Frontal cortex (tissue), 3 donors: ENCODE measurements at regions not wholly inside any gene's neighbourhood (a gene's known extent, or its start where the extent isn't known, plus 50 kb on each side); places are given as distances from the start of the nearest gene placed in this dataset.

Experiments
- DNase-seq, 2 donors: peaks; one replicate each; pipeline ENCODE4 v3.0.0; 2012; ENCODE audit warnings: low spot score in 2 of 2
- FAIRE-seq: peaks from 2 replicates; lab custom pipeline; 2012; peaks lifted over from hg19 to GRCh38; lab: Jason Lieb, UNC
- donor health status: control.
- donor health status: control.
- donor health status: control.

DNA sequence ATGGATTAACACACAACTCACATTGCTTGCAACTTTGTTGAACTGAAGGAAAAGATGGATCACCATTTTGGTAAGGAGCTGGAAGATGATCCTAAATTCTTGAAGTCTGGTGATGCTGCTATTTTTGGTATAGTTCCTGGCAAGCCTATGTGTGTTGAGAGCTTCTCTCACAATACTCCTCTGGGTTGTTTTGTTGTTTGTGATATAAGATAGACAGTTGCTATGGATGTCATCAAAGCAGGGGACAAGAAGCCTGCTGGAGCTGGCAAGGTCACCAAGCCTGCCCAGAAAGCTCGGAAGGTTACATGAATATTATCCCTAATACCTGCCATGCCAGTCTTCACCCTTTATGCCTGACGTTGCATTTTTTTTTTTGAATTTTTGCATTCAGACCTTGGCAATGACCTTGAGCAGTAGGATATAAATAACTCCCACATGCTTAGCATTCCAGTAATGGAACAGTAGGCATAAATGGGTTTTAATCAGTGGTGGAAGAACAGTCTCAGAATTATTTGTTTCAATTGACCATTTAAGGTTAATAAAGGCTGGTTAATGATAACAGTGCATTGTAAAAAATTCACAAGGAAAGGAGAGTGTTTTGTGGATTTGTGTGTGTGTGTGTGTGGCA, 129.0 kb upstream of the SEL1L start:
- FAIRE-seq (no peak), DNase-seq (no peak)

DNA sequence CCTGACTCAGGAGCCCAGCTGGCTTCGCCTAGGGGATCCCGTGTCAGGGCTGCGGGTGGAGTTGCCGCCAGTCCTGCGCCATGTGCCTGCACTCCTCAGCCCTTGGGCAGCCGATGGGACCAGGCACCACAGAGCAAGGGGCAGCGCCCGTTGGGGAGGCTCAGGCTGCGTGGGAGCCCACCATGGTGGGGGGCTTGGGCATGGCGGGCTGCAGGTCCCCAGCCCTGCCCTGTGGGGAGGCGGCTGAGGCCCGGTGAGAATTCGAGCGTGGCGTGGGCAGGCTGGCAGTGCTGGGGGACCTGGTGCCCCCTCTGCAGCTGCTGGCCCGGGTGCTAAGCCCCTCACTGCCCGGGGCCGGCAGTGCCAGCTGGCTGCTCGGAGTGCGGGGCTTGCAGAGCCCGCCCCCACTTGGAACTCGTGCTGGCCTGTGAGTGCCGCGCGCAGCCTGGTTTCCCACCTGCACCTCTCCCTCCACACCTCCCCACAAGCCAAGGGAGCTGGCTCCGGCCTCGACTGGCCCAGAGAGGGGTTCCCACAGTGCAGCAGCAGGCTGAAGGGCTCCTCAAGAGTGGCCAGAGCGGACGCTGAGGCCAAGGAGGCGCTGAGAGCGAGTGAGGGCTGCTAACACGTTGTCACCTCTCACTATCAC, 135.1 kb upstream of the SEL1L start:
- no peak for DNase-seq
- FAIRE-seq = no peak

DNA sequence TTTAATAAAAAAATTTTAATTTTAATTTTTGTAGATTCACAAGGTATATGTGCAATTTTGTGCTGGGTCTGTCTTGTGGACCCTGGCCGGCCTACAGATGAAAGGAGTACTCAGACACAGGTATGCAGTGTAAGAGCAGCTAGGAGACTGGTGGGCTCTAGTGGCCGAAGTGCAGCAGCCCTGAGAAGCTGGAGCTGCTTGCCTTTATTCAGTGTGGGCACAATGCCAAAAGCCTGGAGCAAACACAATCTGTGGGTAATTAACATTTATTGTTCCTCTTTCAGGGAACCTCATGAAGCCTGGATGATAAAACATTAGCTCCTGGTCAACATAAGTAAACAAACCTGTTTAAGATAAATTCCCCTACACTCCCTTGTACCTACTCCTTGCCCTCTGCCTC, 135.7 kb upstream of the SEL1L start:
- FAIRE-seq (no peak), DNase-seq (no peak)

DNA sequence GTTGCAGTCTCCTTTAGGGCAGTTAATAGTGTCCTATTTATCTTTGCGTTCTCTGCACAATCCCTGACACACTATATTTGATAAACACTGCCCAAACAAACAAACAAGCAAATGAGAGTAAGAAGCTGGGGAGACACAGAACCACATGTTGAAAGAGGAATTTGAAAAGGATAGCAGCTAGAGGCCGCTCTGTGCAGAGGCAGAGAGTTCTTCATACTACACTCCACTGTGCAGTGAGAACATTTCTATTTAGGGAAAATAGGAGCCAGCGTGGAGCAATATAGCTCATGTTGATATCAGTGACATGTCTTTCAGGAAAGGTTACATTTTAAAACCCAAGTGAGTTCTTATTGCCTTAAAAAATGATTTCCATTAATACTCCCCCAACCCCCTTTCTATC, 140.3 kb upstream of the SEL1L start:
- FAIRE-seq (no peak), DNase-seq (no peak)

DNA sequence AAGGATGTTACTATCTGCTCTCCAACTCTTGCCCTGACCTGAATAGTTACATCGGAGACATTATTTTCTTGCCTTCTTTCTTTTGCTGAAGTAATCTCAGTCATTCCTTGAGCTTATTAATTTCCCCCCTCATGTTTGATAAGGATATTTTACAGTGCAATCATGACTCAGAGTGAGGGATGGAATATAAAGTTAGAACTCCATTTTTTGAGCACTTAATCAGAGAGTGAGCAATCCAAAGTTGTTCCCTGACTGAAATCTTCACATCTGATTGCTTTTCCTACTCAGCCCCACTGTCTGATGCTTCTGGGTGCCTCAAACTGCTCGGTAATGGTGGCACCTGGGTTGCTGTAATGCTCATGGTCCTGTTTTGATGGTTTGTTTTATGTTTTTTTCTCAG, 142.7 kb upstream of the SEL1L start:
- FAIRE-seq = no peak
- DNase-seq = no peak

DNA sequence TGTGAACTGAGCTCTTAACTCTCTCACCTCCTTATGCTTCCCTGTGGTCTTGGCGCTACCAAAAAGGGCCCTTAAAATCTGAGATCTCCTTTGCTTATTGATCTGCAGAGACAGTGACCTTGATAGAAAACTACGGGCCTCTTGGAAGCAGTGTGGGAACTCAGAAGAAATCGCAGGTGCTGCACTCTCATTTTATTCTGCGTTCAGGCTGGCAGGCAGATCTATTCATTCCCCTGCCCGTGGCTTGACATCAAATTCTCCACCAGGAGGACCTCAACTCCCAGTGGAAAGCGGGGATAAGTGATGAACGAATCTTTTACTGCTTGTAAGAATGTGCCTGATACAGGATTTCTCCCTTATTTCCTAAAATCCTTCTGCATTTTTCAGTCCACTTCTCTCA, 143.2 kb upstream of the SEL1L start:
- no peak for DNase-seq
- FAIRE-seq = no peak

DNA sequence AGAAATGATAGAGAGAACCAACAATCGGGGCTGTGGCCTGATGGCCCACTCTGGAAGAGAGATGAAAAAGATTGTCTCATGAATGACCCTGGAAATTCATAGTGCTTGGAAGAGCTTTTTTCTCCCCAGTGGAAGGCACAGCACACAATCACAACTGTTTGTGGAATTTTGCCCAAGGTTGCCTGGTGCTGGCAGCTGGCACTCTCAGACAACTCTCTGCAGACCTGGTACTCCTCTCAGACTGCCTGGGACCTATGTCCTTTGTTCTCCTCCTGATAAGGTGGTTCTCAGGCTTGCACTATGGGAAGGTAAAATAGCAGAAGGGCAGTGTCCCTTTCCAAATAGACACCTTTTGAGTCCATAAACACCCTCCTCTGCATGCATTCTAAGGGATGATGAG, 144.1 kb upstream of the SEL1L start:
- DNase-seq (no peak), FAIRE-seq (no peak)

DNA sequence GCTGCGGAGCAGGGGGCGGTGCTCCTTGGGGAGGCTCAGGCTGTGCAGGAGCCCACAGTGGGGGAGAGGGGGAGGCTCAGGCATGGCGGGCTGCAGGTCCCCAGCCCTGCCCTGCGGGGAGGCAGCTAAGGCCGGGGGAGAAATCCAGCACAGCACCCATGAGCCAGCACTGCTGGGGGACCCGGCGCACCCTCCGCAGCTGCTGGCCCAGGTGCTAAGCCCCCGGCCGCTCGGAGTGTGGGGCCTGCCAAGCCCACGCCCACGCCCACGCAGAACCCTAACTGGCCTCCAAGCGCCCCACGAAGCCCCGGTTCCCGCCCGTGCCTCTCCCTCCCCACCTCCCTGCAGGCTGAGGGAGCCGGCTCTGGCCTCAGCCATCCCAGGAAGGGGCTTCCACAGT, 145.6 kb upstream of the SEL1L start:
- DNase-seq (no peak), FAIRE-seq (no peak)

DNA sequence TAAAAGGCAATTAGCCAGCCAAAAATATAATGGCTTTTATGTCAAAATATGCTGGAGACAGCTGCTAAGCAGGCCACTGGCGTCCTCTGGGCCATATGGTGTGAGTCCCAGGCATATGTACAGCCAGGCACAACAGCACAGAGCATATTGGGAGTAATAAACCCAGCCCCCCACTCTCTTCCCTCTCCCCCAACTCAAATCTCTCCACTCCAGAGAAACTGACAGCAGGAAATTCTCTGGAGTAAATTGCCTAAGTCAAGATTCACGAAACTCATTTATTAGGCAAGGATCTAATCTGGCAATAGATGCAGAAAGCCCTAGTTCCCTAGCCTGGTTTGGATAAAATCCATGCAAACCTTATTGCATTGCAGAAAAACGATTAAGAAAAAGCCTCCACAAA, 147.9 kb upstream of the SEL1L start:
- no peak for FAIRE-seq

DNA sequence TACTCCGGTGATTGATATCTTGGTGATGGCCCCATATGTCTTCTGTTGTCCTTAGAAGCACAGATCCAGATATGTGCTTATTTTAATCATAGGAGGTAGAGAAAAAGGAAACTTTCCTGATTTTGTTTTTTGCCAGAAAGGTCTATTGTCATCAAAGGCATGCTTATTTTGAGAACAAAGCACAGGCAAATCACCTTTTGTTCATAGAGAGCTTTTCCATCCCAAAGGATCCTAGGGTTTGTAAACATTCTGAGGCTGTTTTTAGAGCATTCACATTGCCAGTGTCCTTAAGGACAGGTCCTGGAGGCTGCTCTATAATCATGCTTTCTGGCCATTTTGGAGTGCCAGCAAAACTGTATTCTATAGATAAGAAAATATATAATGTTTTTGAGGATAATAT, 148.5 kb upstream of the SEL1L start:
- FAIRE-seq = no peak
- DNase-seq = no peak

More for the DNA sequence above, 147.9 kb upstream of the SEL1L start:
- DNase-seq = no peak

DNA sequence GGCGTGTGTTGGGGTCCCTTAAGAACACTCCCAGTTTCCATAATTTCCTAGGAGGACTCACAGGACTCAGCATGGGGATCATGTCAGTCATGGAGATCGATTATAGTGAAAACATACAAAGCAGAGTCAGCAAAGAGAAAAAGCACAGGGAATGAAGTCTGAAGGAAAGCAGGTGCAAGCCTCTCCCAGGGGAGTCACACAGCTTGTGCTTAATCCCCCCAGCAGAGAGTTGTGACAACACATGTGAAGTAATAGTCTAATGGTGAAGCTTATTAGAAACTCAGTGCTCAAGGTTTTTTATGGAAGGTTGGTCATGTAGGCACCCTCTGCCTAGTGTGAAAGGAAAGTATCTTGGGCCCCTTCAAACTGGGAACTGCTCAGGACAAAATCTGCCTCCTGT, 149.0 kb upstream of the SEL1L start:
- DNase-seq (no peak), FAIRE-seq (no peak)

DNA sequence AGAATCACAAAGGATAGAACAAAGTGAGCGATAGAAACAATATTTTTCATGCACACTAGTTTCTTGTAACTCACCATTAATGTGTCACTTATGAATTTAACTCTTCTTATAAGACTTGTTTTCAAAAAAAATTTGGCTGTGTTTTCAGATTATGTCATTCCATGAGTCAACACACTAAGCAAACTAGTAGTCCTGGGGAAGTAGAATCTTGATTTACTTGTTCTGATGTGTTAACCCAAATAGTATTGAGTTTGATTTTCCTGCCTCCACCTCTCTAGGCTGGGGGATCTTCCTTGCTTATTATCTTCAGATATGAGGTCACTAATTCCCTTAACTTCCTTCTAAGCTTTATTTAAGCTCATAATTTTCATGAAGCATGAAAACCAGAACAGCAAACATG, 151.0 kb upstream of the SEL1L start:
- DNase-seq (no peak), FAIRE-seq (no peak)

DNA sequence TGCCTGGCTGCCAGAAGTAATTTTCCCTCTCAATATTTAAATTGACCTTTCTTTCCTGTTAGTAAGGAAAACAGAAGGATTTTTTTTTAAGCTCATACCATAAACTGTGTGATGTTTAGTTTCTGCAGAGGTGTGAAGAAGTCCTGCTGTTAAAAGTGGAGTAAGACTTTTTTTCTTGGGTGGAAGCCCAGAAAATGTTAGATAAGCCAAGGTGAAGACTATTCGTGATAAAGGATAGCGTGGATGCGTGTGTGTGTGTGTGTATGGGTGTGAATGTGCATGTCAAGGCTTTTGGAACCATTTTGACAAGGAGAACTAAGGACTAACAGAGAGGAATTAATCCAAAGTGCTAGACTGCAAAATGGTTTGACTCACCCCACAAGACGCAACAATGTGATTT, 152.9 kb upstream of the SEL1L start:
- FAIRE-seq (no peak), DNase-seq (no peak)

DNA sequence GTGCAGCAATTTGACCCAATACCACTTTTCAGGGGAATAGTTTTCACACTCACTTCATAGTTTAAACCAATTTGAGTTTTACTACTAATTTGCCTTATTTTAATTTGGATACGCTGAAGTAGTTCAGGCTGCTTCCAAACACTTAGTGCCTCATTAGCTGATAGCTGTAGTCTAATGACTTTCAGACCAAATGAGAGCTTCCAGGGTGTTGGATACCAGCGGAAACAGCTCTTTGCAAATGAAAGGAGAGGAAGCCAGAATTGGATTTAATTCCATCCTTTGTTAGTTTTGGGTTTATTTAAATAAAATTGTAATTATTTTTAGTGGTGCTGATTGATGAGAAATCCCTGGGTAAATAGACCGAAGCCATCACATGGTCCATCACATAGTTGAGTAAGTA, 158.3 kb upstream of the SEL1L start:
- FAIRE-seq (no peak), DNase-seq (no peak)

DNA sequence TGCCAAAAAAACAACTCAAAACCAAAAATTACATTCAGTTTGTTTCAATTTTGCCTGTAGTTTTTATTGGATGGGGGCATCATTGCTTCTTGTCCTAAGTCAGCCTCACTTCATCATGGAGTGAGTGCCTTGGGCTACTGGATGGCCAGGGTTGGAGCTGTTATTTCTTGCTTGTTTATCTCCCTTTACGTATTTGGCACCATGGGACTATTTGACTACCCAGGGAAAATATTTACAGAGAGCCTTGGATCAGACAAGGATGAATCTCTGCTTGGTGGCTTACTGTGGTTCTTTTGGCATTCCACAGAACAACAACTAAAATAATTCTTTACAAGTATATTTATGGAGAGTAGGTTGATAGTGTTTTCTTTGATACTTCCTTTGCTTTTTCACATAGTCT, 160.8 kb upstream of the SEL1L start:
- no peak for FAIRE-seq

DNA sequence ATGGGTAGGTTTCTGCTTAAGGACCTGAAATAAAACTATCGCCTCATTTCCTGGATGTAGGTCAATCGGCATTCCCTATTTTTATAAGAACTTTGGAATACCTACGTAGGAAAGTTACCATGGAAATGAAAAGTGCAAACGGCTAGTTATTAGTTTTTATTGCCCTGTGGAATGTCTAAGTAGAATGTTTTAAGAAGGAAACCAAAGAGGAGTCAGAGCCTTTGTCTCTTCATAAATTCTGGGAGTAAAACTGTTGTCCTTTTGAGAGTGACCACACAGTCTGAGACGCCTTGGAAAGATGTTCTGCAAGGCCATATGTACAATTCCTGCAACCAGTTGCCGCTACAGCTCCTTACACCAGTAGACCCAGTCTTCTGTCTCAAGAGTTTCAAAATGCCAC, 176.0 kb upstream of the SEL1L start:
- FAIRE-seq (no peak), DNase-seq (no peak)

More for the DNA sequence above, 160.8 kb upstream of the SEL1L start:
- no peak for DNase-seq

DNA sequence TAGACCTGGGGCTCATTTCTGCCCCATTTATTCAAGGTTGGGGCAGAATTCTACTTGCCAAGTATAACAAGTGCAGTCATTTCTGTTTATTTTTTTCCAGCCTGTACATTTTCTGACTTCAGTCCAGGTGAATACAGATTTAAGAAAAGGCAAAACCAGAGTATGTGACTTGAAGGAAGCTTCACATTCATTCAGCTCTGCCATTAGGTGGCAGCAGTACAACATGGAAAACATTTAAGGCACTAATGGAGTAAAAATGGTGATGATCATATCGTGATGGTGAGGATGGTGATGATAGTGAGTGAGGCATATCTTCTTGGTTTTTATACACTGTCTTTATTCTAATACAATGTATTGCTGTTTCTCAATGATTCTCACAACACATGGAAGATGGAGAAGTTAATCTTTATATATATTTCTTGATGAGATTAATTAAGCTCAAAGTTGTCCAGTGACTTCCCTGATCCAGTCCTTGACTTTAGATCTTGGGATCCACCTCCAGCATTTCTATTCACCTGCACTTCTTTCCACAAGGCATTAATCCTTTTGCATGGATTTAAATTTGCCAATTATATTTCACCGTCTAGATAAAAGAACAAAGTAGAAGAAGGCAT, 176.7 kb upstream of the SEL1L start:
- DNase-seq = no peak

DNA sequence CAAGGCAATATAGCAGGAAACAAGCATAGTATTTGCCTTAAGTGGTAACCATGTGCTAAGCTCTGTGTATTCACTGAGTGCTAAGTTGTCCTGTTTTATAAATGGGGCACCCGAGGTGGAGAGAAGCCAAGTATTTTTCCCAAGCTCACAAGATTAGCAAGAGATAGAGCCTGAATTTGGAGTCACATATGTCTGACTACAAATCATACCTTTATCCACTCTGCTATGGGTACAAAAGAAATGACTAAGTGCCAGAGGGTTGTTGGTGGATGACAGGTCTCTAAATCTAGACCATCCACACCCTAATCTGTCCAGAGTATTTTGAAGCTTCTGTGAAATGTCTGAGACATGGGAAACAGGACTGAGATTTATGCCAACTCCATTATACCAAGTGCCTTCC, 182.1 kb upstream of the SEL1L start:
- DNase-seq = no peak
- FAIRE-seq = no peak

More for the DNA sequence above, 176.7 kb upstream of the SEL1L start:
- no peak for FAIRE-seq

DNA sequence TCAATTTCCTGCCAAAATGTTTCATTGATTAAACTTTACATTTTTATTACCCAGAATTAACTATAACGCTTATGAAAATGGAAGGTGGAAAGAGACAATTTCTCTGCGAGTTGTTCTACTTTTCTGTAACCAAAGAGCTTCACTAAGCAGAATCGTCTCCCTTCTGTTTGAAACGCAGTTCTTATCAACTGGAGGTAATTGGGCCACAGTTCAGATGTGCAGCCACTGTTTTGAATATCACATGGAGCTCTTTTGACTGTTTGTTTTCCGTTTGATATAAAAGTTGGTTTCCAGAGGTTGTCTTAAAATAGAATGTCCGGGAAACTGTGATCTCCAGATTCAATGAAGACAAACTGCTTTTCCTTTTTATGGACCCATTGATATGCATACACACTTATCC, 183.3 kb upstream of the SEL1L start:
- FAIRE-seq (no peak), DNase-seq (no peak)

DNA sequence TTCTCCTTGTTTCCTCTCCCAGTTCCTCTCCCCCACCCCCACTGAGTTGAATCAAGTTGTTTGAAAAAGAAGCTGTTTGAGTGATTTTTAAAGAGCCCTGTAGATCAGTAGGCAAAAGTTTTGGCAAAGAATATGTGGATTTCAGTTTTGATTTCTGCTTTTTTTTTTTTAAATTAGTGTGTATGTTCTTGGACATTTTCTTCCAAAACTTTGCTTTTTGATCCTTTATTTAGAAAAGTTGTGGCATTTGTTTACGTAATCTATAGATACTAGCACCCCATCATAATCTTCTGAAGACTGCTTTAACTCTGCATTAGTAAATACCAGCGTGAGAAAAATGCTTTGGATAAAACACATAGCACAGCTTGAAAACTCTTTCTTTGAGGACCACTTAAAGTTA, 190.3 kb upstream of the SEL1L start:
- FAIRE-seq (no peak), DNase-seq (no peak)

DNA sequence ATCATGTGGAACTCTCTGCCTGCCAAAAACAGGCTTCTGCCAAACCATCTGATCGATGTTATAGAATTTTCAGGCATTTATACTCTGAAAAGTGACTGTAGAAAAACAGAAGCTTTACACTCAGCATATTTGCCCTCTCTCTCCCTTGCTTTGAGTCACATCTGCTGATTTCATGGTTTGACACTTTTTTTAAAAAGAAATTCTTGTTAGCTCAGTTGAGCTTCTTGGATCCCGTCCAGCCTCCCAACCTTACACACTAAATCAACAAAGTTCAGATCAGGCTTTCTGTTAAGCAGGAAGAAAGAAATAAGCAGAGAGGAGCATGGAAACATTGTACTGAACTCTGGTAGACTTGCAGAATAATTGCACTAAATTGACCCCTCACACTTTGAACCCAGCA, 193.6 kb upstream of the SEL1L start:
- no peak for DNase-seq

DNA sequence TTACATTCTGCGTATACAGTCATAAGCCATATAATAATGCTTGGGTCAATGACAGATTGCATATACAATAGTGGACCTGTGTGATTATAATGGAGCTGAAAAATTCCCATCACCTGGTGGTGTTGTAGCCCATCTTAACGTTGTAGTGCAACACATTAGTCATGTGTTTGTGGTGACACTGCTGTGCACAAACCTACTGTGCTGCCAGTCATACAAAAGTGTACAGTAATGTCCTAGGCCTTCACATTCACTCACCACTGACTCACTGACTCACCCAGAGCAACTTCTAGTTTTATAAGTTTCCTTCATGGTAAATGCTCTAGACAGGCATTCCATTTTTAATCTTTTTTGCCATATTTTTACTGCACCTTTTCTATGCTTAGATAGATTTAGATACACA, 194.8 kb upstream of the SEL1L start:
- FAIRE-seq (no peak), DNase-seq (no peak)

More for the DNA sequence above, 193.6 kb upstream of the SEL1L start:
- no peak for FAIRE-seq
